SK-N-SH treated with all-trans-retinoic acid at 6 μM for 48 hours (cell line): ENCODE measurements at regions not wholly inside any gene's neighbourhood (a gene's known extent, or its start where the extent isn't known, plus 50 kb on each side); places are given as distances from the start of the nearest gene placed in this dataset.

Experiments
- ATAC-seq: fragments of 200-7000 bp; cut with Tn5 transposase; 3 replicates; pipeline ENCODE4 v1.9.1; 2020; ENCODE audit warnings: mild to moderate bottlenecking, moderate library complexity
- ARNTL ChIP-seq: fragments of 450-650 bp; formaldehyde crosslinking; IDR thresholded peaks from 2 replicates; pipeline ENCODE4 v1.5.0; 2020; ENCODE audit warnings: low read depth, mild to moderate bottlenecking, moderate library complexity, borderline replicate concordance
- BACH2 ChIP-seq: fragments of 250-450 bp; sonication (Bioruptor Pico); IDR thresholded peaks from 2 replicates; pipeline ENCODE4 v1.9.0; 2021; ENCODE audit warnings: mild to moderate bottlenecking, borderline replicate concordance
- CSDC2 ChIP-seq: fragments of 250-450 bp; sonication (Bioruptor Pico); IDR thresholded peaks from 2 replicates; pipeline ENCODE4 v1.5.0; 2020; ENCODE audit warnings: mild to moderate bottlenecking, moderate library complexity
- ESRRG ChIP-seq: fragments of 250-450 bp; sonication (Bioruptor Pico); IDR thresholded peaks from 2 replicates; pipeline ENCODE4 v1.6.1; 2021; ENCODE audit warnings: mild to moderate bottlenecking
- GLIS3 ChIP-seq: fragments of 250-450 bp; sonication (Bioruptor Pico); IDR thresholded peaks from 2 replicates; pipeline ENCODE4 v1.5.0; 2020; ENCODE audit warnings: mild to moderate bottlenecking, moderate library complexity
- ISL1 ChIP-seq: fragments of 250-450 bp; sonication (Bioruptor Pico); IDR thresholded peaks from 2 replicates; pipeline ENCODE4 v2.1.2; 2022; ENCODE audit warnings: mild to moderate bottlenecking, moderate library complexity
- OSR1 ChIP-seq: fragments of 250-450 bp; sonication (Bioruptor Pico); IDR thresholded peaks from 2 replicates; pipeline ENCODE4 v1.8.0; 2022; ENCODE audit warnings: moderate library complexity, mild to moderate bottlenecking, inconsistent platforms
- PPARA ChIP-seq: fragments of 250-450 bp; sonication (Bioruptor Pico); IDR thresholded peaks from 2 replicates; pipeline ENCODE4 v1.5.0; 2020; ENCODE audit warnings: mild to moderate bottlenecking, borderline replicate concordance
- RARB ChIP-seq: fragments of 250-450 bp; sonication (Bioruptor Pico); IDR thresholded peaks from 2 replicates; pipeline ENCODE4 v1.8.0; 2021; ENCODE audit warnings: mild to moderate bottlenecking, moderate library complexity
- SNAI2 ChIP-seq: fragments of 250-450 bp; sonication (Bioruptor Pico); IDR thresholded peaks from 2 replicates; pipeline ENCODE4 v1.5.0; 2020; ENCODE audit warnings: mild to moderate bottlenecking, moderate library complexity
- TCF4 ChIP-seq: fragments of 250-450 bp; sonication (Bioruptor Pico); IDR thresholded peaks from 2 replicates; pipeline ENCODE4 v1.8.0; 2021; ENCODE audit warnings: mild to moderate bottlenecking, moderate library complexity, borderline replicate concordance
- TOX ChIP-seq: fragments of 250-450 bp; sonication (Bioruptor Pico); IDR thresholded peaks from 2 replicates; pipeline ENCODE4 v1.8.0; 2021; ENCODE audit warnings: mild to moderate bottlenecking, moderate library complexity, borderline replicate concordance
- ZC3H10 ChIP-seq: fragments of 250-450 bp; sonication (Bioruptor Pico); IDR thresholded peaks from 2 replicates; pipeline ENCODE4 v1.5.1; 2021; ENCODE audit warnings: mild to moderate bottlenecking, moderate library complexity
- ZFP30 ChIP-seq: fragments of 450-650 bp; formaldehyde crosslinking; IDR thresholded peaks from 2 replicates; pipeline ENCODE4 v1.5.0; 2022; ENCODE audit warnings: mild to moderate bottlenecking, moderate library complexity
- ZNF565 ChIP-seq: fragments of 450-650 bp; formaldehyde crosslinking; conservative IDR thresholded peaks from 2 replicates; pipeline ENCODE4 v1.5.0; 2020; ENCODE audit warnings: low read depth, mild to moderate bottlenecking, moderate library complexity
- ZNF70 ChIP-seq: fragments of 450-650 bp; formaldehyde crosslinking; IDR thresholded peaks from 2 replicates; pipeline ENCODE4 v1.5.0; 2020; ENCODE audit warnings: mild to moderate bottlenecking, moderate library complexity
- ZNF8 ChIP-seq: fragments of 450-650 bp; formaldehyde crosslinking; IDR thresholded peaks from 2 replicates; pipeline ENCODE4 v1.5.0; 2020; ENCODE audit warnings: mild to moderate bottlenecking, moderate library complexity
- TF ChIP-seq, protein P1 (sequence below): fragments of 250-450 bp; sonication (Bioruptor Pico); IDR thresholded peaks from 2 replicates; pipeline ENCODE4 v1.5.1; 2020; ENCODE audit warnings: low read depth, mild to moderate bottlenecking, moderate library complexity
- TF ChIP-seq, protein P2 (sequence below): fragments of 250-450 bp; sonication (Bioruptor Pico); IDR thresholded peaks from 2 replicates; pipeline ENCODE4 v1.5.1; 2021; ENCODE audit warnings: mild to moderate bottlenecking, moderate library complexity
- TF ChIP-seq, protein P3 (sequence below): fragments of 250-450 bp; sonication (Bioruptor Pico); IDR thresholded peaks from 2 replicates; pipeline ENCODE4 v1.5.0; 2020; ENCODE audit warnings: mild to moderate bottlenecking, moderate library complexity
- TF ChIP-seq, protein P4 (sequence below): fragments of 250-450 bp; sonication (Bioruptor Pico); IDR thresholded peaks from 2 replicates; pipeline ENCODE4 v1.8.0; 2020; ENCODE audit warnings: mild to moderate bottlenecking, moderate library complexity, borderline replicate concordance

DNA sequence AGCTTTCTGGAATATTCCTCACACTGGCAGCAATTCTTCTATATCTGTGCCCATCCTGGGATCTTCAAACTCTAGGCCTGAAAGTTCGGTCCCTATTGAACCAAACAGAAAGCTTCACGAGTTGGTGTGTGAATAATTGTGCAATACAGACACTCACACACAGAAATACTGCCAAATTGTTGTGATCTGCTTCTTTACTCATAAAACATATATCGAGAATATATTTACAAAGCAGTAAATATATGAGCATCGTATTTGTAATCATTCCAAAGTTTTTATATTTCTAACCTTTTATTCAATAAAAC is 56.6 kb upstream of the BEX4 start:
- no peak for ATAC-seq

DNA sequence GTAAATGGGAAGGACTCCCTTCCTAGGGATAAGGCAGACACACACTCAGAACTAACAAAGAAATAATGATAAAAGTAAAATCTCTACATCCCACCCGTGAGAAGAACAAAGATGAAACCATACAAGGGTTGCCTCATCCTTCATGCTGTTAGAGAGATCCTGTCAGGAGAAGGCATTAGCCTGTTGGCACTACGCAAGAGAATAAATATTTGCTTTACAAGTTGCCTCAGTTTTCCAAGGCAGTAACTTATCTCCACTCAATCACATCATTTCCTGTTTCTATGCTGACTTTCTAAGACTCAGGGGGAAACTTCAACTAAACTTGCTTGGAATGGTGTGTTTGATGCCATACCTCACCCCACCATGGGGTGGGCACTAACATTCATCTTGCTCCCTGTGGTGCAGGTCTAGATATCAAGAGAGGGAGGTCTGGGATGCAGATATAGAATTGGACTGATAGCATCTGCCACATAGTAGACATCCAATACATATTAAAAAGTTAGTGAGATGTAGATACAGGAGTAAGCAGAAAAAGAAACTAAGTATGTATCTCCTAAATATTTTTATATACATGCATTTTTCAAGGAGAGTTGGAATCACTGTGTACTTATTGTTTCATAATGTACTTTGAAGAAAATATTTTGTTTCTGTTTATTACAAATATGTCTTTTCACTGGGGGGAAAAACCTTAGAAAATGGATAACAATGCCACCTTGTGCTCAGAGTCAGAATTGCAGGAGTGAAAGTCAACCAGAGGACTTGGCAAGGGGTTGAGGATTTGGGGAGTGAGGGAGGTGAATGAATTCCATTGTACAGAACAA is 57.2 kb upstream of the BEX4 start:
- ATAC-seq: peak; percentile 75
- no peak for TF ChIP-seq OSR1
- no peak for TF ChIP-seq GLIS3 (CRISPR knock-in tag)
- no peak for TF ChIP-seq BACH2 (CRISPR knock-in tag)
- TF ChIP-seq, protein P1, sequence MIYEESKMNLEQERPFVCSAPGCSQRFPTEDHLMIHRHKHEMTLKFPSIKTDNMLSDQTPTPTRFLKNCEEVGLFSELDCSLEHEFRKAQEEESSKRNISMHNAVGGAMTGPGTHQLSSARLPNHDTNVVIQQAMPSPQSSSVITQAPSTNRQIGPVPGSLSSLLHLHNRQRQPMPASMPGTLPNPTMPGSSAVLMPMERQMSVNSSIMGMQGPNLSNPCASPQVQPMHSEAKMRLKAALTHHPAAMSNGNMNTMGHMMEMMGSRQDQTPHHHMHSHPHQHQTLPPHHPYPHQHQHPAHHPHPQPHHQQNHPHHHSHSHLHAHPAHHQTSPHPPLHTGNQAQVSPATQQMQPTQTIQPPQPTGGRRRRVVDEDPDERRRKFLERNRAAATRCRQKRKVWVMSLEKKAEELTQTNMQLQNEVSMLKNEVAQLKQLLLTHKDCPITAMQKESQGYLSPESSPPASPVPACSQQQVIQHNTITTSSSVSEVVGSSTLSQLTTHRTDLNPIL: no peak

More for the DNA sequence above, 56.6 kb upstream of the BEX4 start:
- TF ChIP-seq ZNF565 (no peak), TCF4 (CRISPR knock-in tag) (no peak), ESRRG (no peak)
- TF ChIP-seq, protein P2, sequence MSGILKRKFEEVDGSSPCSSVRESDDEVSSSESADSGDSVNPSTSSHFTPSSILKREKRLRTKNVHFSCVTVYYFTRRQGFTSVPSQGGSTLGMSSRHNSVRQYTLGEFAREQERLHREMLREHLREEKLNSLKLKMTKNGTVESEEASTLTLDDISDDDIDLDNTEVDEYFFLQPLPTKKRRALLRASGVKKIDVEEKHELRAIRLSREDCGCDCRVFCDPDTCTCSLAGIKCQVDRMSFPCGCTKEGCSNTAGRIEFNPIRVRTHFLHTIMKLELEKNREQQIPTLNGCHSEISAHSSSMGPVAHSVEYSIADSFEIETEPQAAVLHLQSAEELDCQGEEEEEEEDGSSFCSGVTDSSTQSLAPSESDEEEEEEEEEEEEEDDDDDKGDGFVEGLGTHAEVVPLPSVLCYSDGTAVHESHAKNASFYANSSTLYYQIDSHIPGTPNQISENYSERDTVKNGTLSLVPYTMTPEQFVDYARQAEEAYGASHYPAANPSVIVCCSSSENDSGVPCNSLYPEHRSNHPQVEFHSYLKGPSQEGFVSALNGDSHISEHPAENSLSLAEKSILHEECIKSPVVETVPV (CRISPR knock-in tag): no peak

DNA sequence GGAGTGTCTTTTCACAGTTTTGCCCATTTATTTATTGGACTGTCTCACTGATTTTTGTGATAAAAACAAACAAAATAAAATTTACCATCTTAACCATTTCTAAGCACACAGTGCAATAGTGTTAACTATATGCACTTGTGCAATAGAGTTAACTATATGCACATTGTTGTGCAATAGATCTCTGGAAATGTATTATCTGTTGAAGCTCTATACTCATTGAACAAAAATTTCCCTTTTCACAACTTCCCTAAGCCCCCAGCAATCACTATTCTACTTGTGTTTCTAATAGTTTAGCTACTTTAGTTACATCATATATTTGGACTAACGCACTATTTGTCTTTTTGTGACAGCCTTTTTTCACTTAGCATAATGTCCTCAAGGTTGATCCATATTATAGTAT is 59.7 kb upstream of the BEX4 start:
- TF ChIP-seq, protein P3, sequence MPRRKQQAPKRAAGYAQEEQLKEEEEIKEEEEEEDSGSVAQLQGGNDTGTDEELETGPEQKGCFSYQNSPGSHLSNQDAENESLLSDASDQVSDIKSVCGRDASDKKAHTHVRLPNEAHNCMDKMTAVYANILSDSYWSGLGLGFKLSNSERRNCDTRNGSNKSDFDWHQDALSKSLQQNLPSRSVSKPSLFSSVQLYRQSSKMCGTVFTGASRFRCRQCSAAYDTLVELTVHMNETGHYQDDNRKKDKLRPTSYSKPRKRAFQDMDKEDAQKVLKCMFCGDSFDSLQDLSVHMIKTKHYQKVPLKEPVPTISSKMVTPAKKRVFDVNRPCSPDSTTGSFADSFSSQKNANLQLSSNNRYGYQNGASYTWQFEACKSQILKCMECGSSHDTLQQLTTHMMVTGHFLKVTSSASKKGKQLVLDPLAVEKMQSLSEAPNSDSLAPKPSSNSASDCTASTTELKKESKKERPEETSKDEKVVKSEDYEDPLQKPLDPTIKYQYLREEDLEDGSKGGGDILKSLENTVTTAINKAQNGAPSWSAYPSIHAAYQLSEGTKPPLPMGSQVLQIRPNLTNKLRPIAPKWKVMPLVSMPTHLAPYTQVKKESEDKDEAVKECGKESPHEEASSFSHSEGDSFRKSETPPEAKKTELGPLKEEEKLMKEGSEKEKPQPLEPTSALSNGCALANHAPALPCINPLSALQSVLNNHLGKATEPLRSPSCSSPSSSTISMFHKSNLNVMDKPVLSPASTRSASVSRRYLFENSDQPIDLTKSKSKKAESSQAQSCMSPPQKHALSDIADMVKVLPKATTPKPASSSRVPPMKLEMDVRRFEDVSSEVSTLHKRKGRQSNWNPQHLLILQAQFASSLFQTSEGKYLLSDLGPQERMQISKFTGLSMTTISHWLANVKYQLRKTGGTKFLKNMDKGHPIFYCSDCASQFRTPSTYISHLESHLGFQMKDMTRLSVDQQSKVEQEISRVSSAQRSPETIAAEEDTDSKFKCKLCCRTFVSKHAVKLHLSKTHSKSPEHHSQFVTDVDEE: no peak
- TF ChIP-seq CSDC2 (no peak), OSR1 (no peak), BACH2 (CRISPR knock-in tag) (no peak), PPARA (CRISPR knock-in tag) (no peak), ARNTL (CRISPR knock-in tag) (no peak), SNAI2 (CRISPR knock-in tag) (no peak), ZC3H10 (no peak), ZNF70 (CRISPR knock-in tag) (no peak), ZNF565 (no peak), RARB (CRISPR knock-in tag) (no peak), ISL1 (CRISPR knock-in tag) (no peak), ZNF8 (CRISPR knock-in tag) (no peak)
- TF ChIP-seq, protein P1: no peak
- TF ChIP-seq, protein P2 (CRISPR knock-in tag): no peak
- no peak for ATAC-seq

DNA sequence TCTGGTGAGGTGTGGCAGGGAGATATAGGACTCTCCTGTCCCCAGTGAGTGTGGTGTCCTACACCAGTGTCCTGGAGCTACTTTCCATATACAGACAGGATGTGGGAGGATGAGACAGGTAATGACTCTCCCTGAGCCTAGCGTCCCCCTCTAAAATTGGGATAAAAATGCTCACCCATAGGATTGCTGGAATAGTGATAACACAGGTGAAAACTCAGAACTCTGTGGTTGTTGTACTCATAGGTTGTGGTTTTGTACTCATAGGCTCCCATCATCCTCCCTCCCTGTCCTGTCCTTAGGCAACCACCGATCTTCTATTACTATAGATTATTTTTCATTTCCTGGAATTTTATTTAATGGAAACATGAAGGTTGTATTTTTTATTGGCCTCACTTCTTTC is 60.7 kb upstream of the NXF3 start:
- TF ChIP-seq ZFP30 (no peak), TOX (no peak), ISL1 (CRISPR knock-in tag) (no peak), CSDC2 (no peak), ZNF8 (CRISPR knock-in tag) (no peak), SNAI2 (CRISPR knock-in tag) (no peak)
- TF ChIP-seq, protein P3: no peak
- TF ChIP-seq, protein P4, sequence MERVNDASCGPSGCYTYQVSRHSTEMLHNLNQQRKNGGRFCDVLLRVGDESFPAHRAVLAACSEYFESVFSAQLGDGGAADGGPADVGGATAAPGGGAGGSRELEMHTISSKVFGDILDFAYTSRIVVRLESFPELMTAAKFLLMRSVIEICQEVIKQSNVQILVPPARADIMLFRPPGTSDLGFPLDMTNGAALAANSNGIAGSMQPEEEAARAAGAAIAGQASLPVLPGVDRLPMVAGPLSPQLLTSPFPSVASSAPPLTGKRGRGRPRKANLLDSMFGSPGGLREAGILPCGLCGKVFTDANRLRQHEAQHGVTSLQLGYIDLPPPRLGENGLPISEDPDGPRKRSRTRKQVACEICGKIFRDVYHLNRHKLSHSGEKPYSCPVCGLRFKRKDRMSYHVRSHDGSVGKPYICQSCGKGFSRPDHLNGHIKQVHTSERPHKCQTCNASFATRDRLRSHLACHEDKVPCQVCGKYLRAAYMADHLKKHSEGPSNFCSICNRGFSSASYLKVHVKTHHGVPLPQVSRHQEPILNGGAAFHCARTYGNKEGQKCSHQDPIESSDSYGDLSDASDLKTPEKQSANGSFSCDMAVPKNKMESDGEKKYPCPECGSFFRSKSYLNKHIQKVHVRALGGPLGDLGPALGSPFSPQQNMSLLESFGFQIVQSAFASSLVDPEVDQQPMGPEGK: no peak
- no peak for ATAC-seq
